Superior temporal gyrus (tissue), 1 donor: ENCODE measurements at regions not wholly inside any gene's neighbourhood (a gene's known extent, or its start where the extent isn't known, plus 50 kb on each side); places are given as distances from the start of the nearest gene placed in this dataset.
"Not testable (repeated sequence)": the region's sequence is repeated elsewhere in the genome, so short reads cannot be mapped to it uniquely, and the experiment has no call there.

Experiments used
- DNase-seq: peaks from one replicate; pipeline ENCODE4 v3.0.0-alpha.2; 2016; ENCODE audit errors: extremely low spot score

GRCh38 chr6:168939041-168939440 lies 314.6 kb downstream of the THBS2 start:
- no peak for DNase-seq

GRCh38 chr6:168938546-168938945 lies 315.1 kb downstream of the THBS2 start:
- no peak for DNase-seq

GRCh38 chr6:168937054-168937453 lies 316.6 kb downstream of the THBS2 start:
- DNase-seq, result no peak

GRCh38 chr6:168935628-168936010 lies 318.0 kb downstream of the THBS2 start:
- DNase-seq, result no peak

- no peak for DNase-seq
Measured at GRCh38 chr6:168934660-168935627, 318.7 kb downstream of the THBS2 start.

GRCh38 chr6:168932171-168932570 lies 321.5 kb downstream of the THBS2 start:
- not testable (repeated sequence) for DNase-seq

- DNase-seq, result not testable (repeated sequence)
Measured at GRCh38 chr6:168931072-168931471, 322.6 kb downstream of the THBS2 start.

- no peak for DNase-seq
Measured at GRCh38 chr6:168929871-168930450, 323.7 kb downstream of the THBS2 start.

GRCh38 chr6:168928012-168928411 lies 325.6 kb downstream of the THBS2 start:
- DNase-seq, result no peak

- DNase-seq, result no peak
Measured at GRCh38 chr6:168927026-168927425, 326.6 kb downstream of the THBS2 start.

GRCh38 chr6:168926306-168926705 lies 327.3 kb downstream of the THBS2 start:
- no peak for DNase-seq

- no peak for DNase-seq
Measured at GRCh38 chr6:168925671-168926070, 328.0 kb downstream of the THBS2 start.

- DNase-seq, result no peak
Measured at GRCh38 chr6:168923171-168923570, 330.5 kb downstream of the THBS2 start.

GRCh38 chr6:168922436-168922835 lies 331.2 kb downstream of the THBS2 start:
- no peak for DNase-seq

GRCh38 chr6:168920289-168920688 lies 333.4 kb downstream of the THBS2 start:
- no peak for DNase-seq

GRCh38 chr6:168919470-168920179 lies 334.0 kb downstream of the THBS2 start:
- DNase-seq, result no peak

GRCh38 chr6:168916576-168917211 lies 337.0 kb downstream of the THBS2 start:
- DNase-seq, result no peak

GRCh38 chr6:168915855-168916254 lies 337.8 kb downstream of the THBS2 start:
- no peak for DNase-seq

GRCh38 chr6:168915242-168915641 lies 338.4 kb downstream of the THBS2 start:
- DNase-seq, result no peak

- DNase-seq, result no peak
Measured at GRCh38 chr6:168913866-168914469, 339.7 kb downstream of the THBS2 start.

- not testable (repeated sequence) for DNase-seq
Measured at GRCh38 chr6:168913231-168913865, 340.3 kb downstream of the THBS2 start.
